ENCODE measurements at regions not wholly inside any gene's neighbourhood (a gene's known extent, or its start where the extent isn't known, plus 50 kb on each side); places are given as distances from the start of the nearest gene placed in this dataset.
A peak's percentile ranks its signal among the peaks of the same experiment; 100 is the strongest.

GRCh38 chr20:48198929-48199451 is 413.7 kb upstream of the SULF2 start:
- no peak for TF ChIP-seq POLR2A (IDR thresholded peaks at IDR 0.05)
- no peak for TF ChIP-seq CTCF (IDR thresholded peaks at IDR 0.05)
- intact Hi-C loops (cut with DNase I) = no loop called here
- no peaks in the 10 kb centered on the region for H3K9me3 ChIP-seq
- no peak overlapping the region for H3K4me3 ChIP-seq
- no peaks in the 10 kb centered on the region for H3K4me1 ChIP-seq
- H3K27ac ChIP-seq = no peak overlapping the region
- no peak for ATAC-seq
- no peaks in the 10 kb centered on the region for H3K36me3 ChIP-seq (replicated peaks in 1 of 2; ENCODE audit: insufficient read depth in 1 of 2, low read depth in 2 of 2)
- 60 to 63% methylated on average over 8 of the region's 8 CpGs for WGBS, 2 donors
- no peak for DNase-seq
- H3K27me3 ChIP-seq = peaks cover 0 to 6% of the 10 kb centered on the region in 2 donors

- Histone ChIP-seq H3K27me3 (peaks cover 0 to 6% of the 10 kb centered on the region in 2 donors), H3K4me1 (no peaks in the 10 kb centered on the region), H3K36me3 (replicated peaks in 1 of 2; ENCODE audit: insufficient read depth in 1 of 2, low read depth in 2 of 2) (no peaks in the 10 kb centered on the region), H3K4me3 (no peak overlapping the region), H3K27ac (no peak overlapping the region), H3K9me3 (no peaks in the 10 kb centered on the region)
- TF ChIP-seq POLR2A (IDR thresholded peaks at IDR 0.05) (no peak), CTCF (IDR thresholded peaks at IDR 0.05) (no peak)
- 63 to 73% methylated on average over 8 to 14 of the region's 14 CpGs for WGBS, 2 donors
- ATAC-seq = no peak
- intact Hi-C loops (cut with DNase I) = no loop called here
- DNase-seq = no peak
Observed at GRCh38 chr20:48197066-48197465, 411.8 kb upstream of the SULF2 start.

GRCh38 chr20:48196486-48196885 is 411.2 kb upstream of the SULF2 start:
- Histone ChIP-seq H3K36me3 (replicated peaks in 1 of 2; ENCODE audit: insufficient read depth in 1 of 2, low read depth in 2 of 2) (no peaks in the 10 kb centered on the region), H3K27me3 (peaks cover 0 to 6% of the 10 kb centered on the region in 2 donors), H3K4me3 (no peak overlapping the region), H3K27ac (no peak overlapping the region), H3K4me1 (no peaks in the 10 kb centered on the region), H3K9me3 (no peaks in the 10 kb centered on the region)
- WGBS, 2 donors = 34 to 43% methylated on average over 8 to 10 of the region's 10 CpGs
- TF ChIP-seq POLR2A (IDR thresholded peaks at IDR 0.05) (no peak), CTCF (IDR thresholded peaks at IDR 0.05) (no peak)
- no peak for ATAC-seq
- peak in 3 of 4 donors; percentile 6 to 26 (median 13) for DNase-seq
- intact Hi-C loops (cut with DNase I) = no loop called here

GRCh38 chr20:48196001-48196400 is 410.7 kb upstream of the SULF2 start:
- Histone ChIP-seq H3K27ac (no peak overlapping the region), H3K36me3 (replicated peaks in 1 of 2; ENCODE audit: insufficient read depth in 1 of 2, low read depth in 2 of 2) (no peaks in the 10 kb centered on the region), H3K4me3 (no peak overlapping the region), H3K4me1 (no peaks in the 10 kb centered on the region), H3K27me3 (peaks cover 0 to 6% of the 10 kb centered on the region in 2 donors), H3K9me3 (no peaks in the 10 kb centered on the region)
- TF ChIP-seq CTCF (IDR thresholded peaks at IDR 0.05) (no peak), POLR2A (IDR thresholded peaks at IDR 0.05) (no peak)
- intact Hi-C loops (cut with DNase I) = no loop called here
- DNase-seq (no peak), ATAC-seq (no peak)
- 52 to 55% methylated on average over 5 of the region's 5 CpGs for WGBS, 2 donors

GRCh38 chr20:48195121-48195870 is 410.0 kb upstream of the SULF2 start:
- H3K27me3 ChIP-seq = peaks cover 0 to 6% of the 10 kb centered on the region in 2 donors
- H3K4me3 ChIP-seq = no peak overlapping the region
- H3K4me1 ChIP-seq = no peaks in the 10 kb centered on the region
- 83 to 89% methylated on average over 9 of the region's 9 CpGs for WGBS, 2 donors
- DNase-seq (no peak), ATAC-seq (no peak)
- no peak overlapping the region for H3K27ac ChIP-seq
- TF ChIP-seq CTCF (IDR thresholded peaks at IDR 0.05) (no peak), POLR2A (IDR thresholded peaks at IDR 0.05) (no peak)
- no peaks in the 10 kb centered on the region for H3K36me3 ChIP-seq (replicated peaks in 1 of 2; ENCODE audit: insufficient read depth in 1 of 2, low read depth in 2 of 2)
- intact Hi-C loops (cut with DNase I) = no loop called here
- H3K9me3 ChIP-seq = no peaks in the 10 kb centered on the region

Data from body of pancreas (tissue), 4 donors.